ENCODE measurements at regions not wholly inside any gene's neighbourhood (a gene's known extent, or its start where the extent isn't known, plus 50 kb on each side); places are given as distances from the start of the nearest gene placed in this dataset.

- Histone ChIP-seq H3K4me1 (ENCODE audit: control insufficient read depth, insufficient read depth, low read length, poor library complexity, severe bottlenecking) (no peaks in the 10 kb centered on the region), H3K9me3 (ENCODE audit: control insufficient read depth, low read length) (no peaks in the 10 kb centered on the region), H3K27ac (ENCODE audit: insufficient read depth, low read length, poor library complexity, severe bottlenecking) (no peak overlapping the region), H3K36me3 (ENCODE audit: control insufficient read depth, insufficient read depth, low read length) (no peaks in the 10 kb centered on the region), H3K27me3 (replicated peaks; ENCODE audit: control insufficient read depth, insufficient read depth, low read length, poor library complexity, severe bottlenecking) (no peaks in the 10 kb centered on the region), H3K4me3 (ENCODE audit: insufficient read depth, low read depth, low read length, poor library complexity, severe bottlenecking) (no peak overlapping the region)
- DNase-seq: no peak
Measured at GRCh38 chr3:72158639-72159326, 373.8 kb upstream of the PROK2 start.

GRCh38 chr3:72157748-72158638 is 373.0 kb upstream of the PROK2 start:
- Histone ChIP-seq H3K27me3 (replicated peaks; ENCODE audit: control insufficient read depth, insufficient read depth, low read length, poor library complexity, severe bottlenecking) (no peaks in the 10 kb centered on the region), H3K4me1 (ENCODE audit: control insufficient read depth, insufficient read depth, low read length, poor library complexity, severe bottlenecking) (no peaks in the 10 kb centered on the region), H3K9me3 (ENCODE audit: control insufficient read depth, low read length) (no peaks in the 10 kb centered on the region), H3K36me3 (ENCODE audit: control insufficient read depth, insufficient read depth, low read length) (no peaks in the 10 kb centered on the region), H3K4me3 (ENCODE audit: insufficient read depth, low read depth, low read length, poor library complexity, severe bottlenecking) (no peak overlapping the region), H3K27ac (ENCODE audit: insufficient read depth, low read length, poor library complexity, severe bottlenecking) (no peak overlapping the region)
- DNase-seq: no peak

GRCh38 chr3:72155391-72156064 is 370.6 kb upstream of the PROK2 start:
- no peak for DNase-seq

GRCh38 chr3:72154391-72155335 is 369.7 kb upstream of the PROK2 start:
- H3K4me3 ChIP-seq (ENCODE audit: insufficient read depth, low read depth, low read length, poor library complexity, severe bottlenecking): no peak overlapping the region
- H3K9me3 ChIP-seq (ENCODE audit: control insufficient read depth, low read length): no peaks in the 10 kb centered on the region
- no peaks in the 10 kb centered on the region for H3K27me3 ChIP-seq (replicated peaks; ENCODE audit: control insufficient read depth, insufficient read depth, low read length, poor library complexity, severe bottlenecking)
- H3K27ac ChIP-seq (ENCODE audit: insufficient read depth, low read length, poor library complexity, severe bottlenecking): no peak overlapping the region
- no peaks in the 10 kb centered on the region for H3K36me3 ChIP-seq (ENCODE audit: control insufficient read depth, insufficient read depth, low read length)
- DNase-seq: no peak
- no peaks in the 10 kb centered on the region for H3K4me1 ChIP-seq (ENCODE audit: control insufficient read depth, insufficient read depth, low read length, poor library complexity, severe bottlenecking)

More at GRCh38 chr3:72155391-72156064, 370.6 kb upstream of the PROK2 start:
- H3K9me3 ChIP-seq (ENCODE audit: control insufficient read depth, low read length): no peaks in the 10 kb centered on the region
- H3K4me3 ChIP-seq (ENCODE audit: insufficient read depth, low read depth, low read length, poor library complexity, severe bottlenecking): no peak overlapping the region
- no peak overlapping the region for H3K27ac ChIP-seq (ENCODE audit: insufficient read depth, low read length, poor library complexity, severe bottlenecking)
- no peaks in the 10 kb centered on the region for H3K4me1 ChIP-seq (ENCODE audit: control insufficient read depth, insufficient read depth, low read length, poor library complexity, severe bottlenecking)
- no peaks in the 10 kb centered on the region for H3K27me3 ChIP-seq (replicated peaks; ENCODE audit: control insufficient read depth, insufficient read depth, low read length, poor library complexity, severe bottlenecking)
- H3K36me3 ChIP-seq (ENCODE audit: control insufficient read depth, insufficient read depth, low read length): no peaks in the 10 kb centered on the region

- Histone ChIP-seq H3K4me1 (ENCODE audit: control insufficient read depth, insufficient read depth, low read length, poor library complexity, severe bottlenecking) (no peaks in the 10 kb centered on the region), H3K27me3 (replicated peaks; ENCODE audit: control insufficient read depth, insufficient read depth, low read length, poor library complexity, severe bottlenecking) (no peaks in the 10 kb centered on the region), H3K4me3 (ENCODE audit: insufficient read depth, low read depth, low read length, poor library complexity, severe bottlenecking) (no peak overlapping the region), H3K27ac (ENCODE audit: insufficient read depth, low read length, poor library complexity, severe bottlenecking) (no peak overlapping the region), H3K9me3 (ENCODE audit: control insufficient read depth, low read length) (no peaks in the 10 kb centered on the region), H3K36me3 (ENCODE audit: control insufficient read depth, insufficient read depth, low read length) (no peaks in the 10 kb centered on the region)
- no peak for DNase-seq
Measured at GRCh38 chr3:72153477-72154314, 368.7 kb upstream of the PROK2 start.

- Histone ChIP-seq H3K27me3 (replicated peaks; ENCODE audit: control insufficient read depth, insufficient read depth, low read length, poor library complexity, severe bottlenecking) (no peaks in the 10 kb centered on the region), H3K4me3 (ENCODE audit: insufficient read depth, low read depth, low read length, poor library complexity, severe bottlenecking) (no peak overlapping the region)
- no peak for DNase-seq
Measured at GRCh38 chr3:72152551-72153476, 367.9 kb upstream of the PROK2 start.

GRCh38 chr3:72151465-72152238 is 366.7 kb upstream of the PROK2 start:
- no peak overlapping the region for H3K27ac ChIP-seq (ENCODE audit: insufficient read depth, low read length, poor library complexity, severe bottlenecking)
- H3K9me3 ChIP-seq (ENCODE audit: control insufficient read depth, low read length): no peaks in the 10 kb centered on the region
- H3K36me3 ChIP-seq (ENCODE audit: control insufficient read depth, insufficient read depth, low read length): no peaks in the 10 kb centered on the region
- DNase-seq: no peak
- H3K27me3 ChIP-seq (replicated peaks; ENCODE audit: control insufficient read depth, insufficient read depth, low read length, poor library complexity, severe bottlenecking): no peaks in the 10 kb centered on the region
- H3K4me1 ChIP-seq (ENCODE audit: control insufficient read depth, insufficient read depth, low read length, poor library complexity, severe bottlenecking): no peaks in the 10 kb centered on the region
- H3K4me3 ChIP-seq (ENCODE audit: insufficient read depth, low read depth, low read length, poor library complexity, severe bottlenecking): no peak overlapping the region

More at GRCh38 chr3:72152551-72153476, 367.9 kb upstream of the PROK2 start:
- Histone ChIP-seq H3K4me1 (ENCODE audit: control insufficient read depth, insufficient read depth, low read length, poor library complexity, severe bottlenecking) (no peaks in the 10 kb centered on the region), H3K9me3 (ENCODE audit: control insufficient read depth, low read length) (no peaks in the 10 kb centered on the region), H3K27ac (ENCODE audit: insufficient read depth, low read length, poor library complexity, severe bottlenecking) (no peak overlapping the region), H3K36me3 (ENCODE audit: control insufficient read depth, insufficient read depth, low read length) (no peaks in the 10 kb centered on the region)
